Ectodermal cell (in vitro differentiated cells): ENCODE measurements at regions not wholly inside any gene's neighbourhood (a gene's known extent, or its start where the extent isn't known, plus 50 kb on each side); places are given as distances from the start of the nearest gene placed in this dataset.

Experiments used
- H3K27ac ChIP-seq: 2 replicates; pipeline ENCODE4 v1.7.0; 2013; ENCODE audit warnings: mild to moderate bottlenecking, low read depth, low read length; ENCODE audit not compliant: insufficient read depth, poor library complexity, severe bottlenecking
- H3K27me3 ChIP-seq: 2 replicates; pipeline ENCODE4 v1.7.0; 2013; ENCODE audit warnings: mild to moderate bottlenecking, low read length; ENCODE audit not compliant: insufficient read depth, control insufficient read depth, poor library complexity, severe bottlenecking
- H3K36me3 ChIP-seq: one replicate; pipeline ENCODE4 v1.7.0; 2013; ENCODE audit warnings: low read length; ENCODE audit not compliant: control insufficient read depth, insufficient read depth
- H3K4me1 ChIP-seq: one replicate; pipeline ENCODE4 v1.7.0; 2013; ENCODE audit warnings: low read length; ENCODE audit not compliant: control insufficient read depth, insufficient read depth
- H3K4me3 ChIP-seq: 2 replicates; pipeline ENCODE4 v1.7.0; 2013; ENCODE audit warnings: low read depth, low read length, control low read depth; ENCODE audit not compliant: insufficient read depth
- H3K9me3 ChIP-seq: 2 replicates; pipeline ENCODE4 v1.7.0; 2013; ENCODE audit warnings: mild to moderate bottlenecking, low read length, moderate library complexity; ENCODE audit not compliant: control insufficient read depth
- WGBS, 2 experiments: methylation state at CpG; one replicate each; pipeline ENCODE4 v1.1.7; 2013; ENCODE audit warnings: missing lambda C conversion rate in 2 of 2; 5-methylcytosine and 5-hydroxymethylcytosine counted together

- Histone ChIP-seq H3K36me3 (no peaks in the 10 kb centered on the region), H3K9me3 (no peaks in the 10 kb centered on the region), H3K4me1 (no peaks in the 10 kb centered on the region), H3K4me3 (no peak overlapping the region), H3K27me3 (no peaks in the 10 kb centered on the region), H3K27ac (no peak overlapping the region)
Observed at GRCh38 chr3:22161315-22161714, 410.3 kb upstream of the ZNF385D start.

- no CpG with 5 or more reads among the region's 1 CpG for WGBS, 2 experiments
- H3K27me3 ChIP-seq = no peaks in the 10 kb centered on the region
Observed at GRCh38 chr3:22170370-22170769, 419.4 kb upstream of the ZNF385D start.

GRCh38 chr3:22172964-22173363, 422.0 kb upstream of the ZNF385D start:
- no peak overlapping the region for H3K27ac ChIP-seq
- H3K4me1 ChIP-seq = no peaks in the 10 kb centered on the region
- H3K36me3 ChIP-seq = no peaks in the 10 kb centered on the region
- no peak overlapping the region for H3K4me3 ChIP-seq
- H3K9me3 ChIP-seq = no peaks in the 10 kb centered on the region
- no peaks in the 10 kb centered on the region for H3K27me3 ChIP-seq
- WGBS, 2 experiments = 95 to 100% methylated on average over 4 of the region's 4 CpGs

More at GRCh38 chr3:22170370-22170769, 419.4 kb upstream of the ZNF385D start:
- H3K27ac ChIP-seq = no peak overlapping the region
- no peaks in the 10 kb centered on the region for H3K9me3 ChIP-seq
- H3K4me3 ChIP-seq = no peak overlapping the region
- H3K36me3 ChIP-seq = no peaks in the 10 kb centered on the region
- H3K4me1 ChIP-seq = no peaks in the 10 kb centered on the region

- Histone ChIP-seq H3K36me3 (no peaks in the 10 kb centered on the region), H3K4me1 (no peaks in the 10 kb centered on the region), H3K4me3 (no peak overlapping the region), H3K27ac (no peak overlapping the region), H3K27me3 (no peaks in the 10 kb centered on the region), H3K9me3 (no peaks in the 10 kb centered on the region)
- WGBS, 2 experiments = 100% methylated on average over 1 of the region's 1 CpG; no CpG with 5 or more reads in 1 of the 2 experiments
Observed at GRCh38 chr3:22175947-22176346, 424.9 kb upstream of the ZNF385D start.

- Histone ChIP-seq H3K27me3 (no peaks in the 10 kb centered on the region), H3K27ac (no peak overlapping the region), H3K9me3 (no peaks in the 10 kb centered on the region), H3K4me3 (no peak overlapping the region), H3K4me1 (no peaks in the 10 kb centered on the region), H3K36me3 (no peaks in the 10 kb centered on the region)
- 77 to 87% methylated on average over 1 of the region's 3 CpGs for WGBS, 2 experiments
Observed at GRCh38 chr3:22176911-22177310, 425.9 kb upstream of the ZNF385D start.

- no peaks in the 10 kb centered on the region for H3K36me3 ChIP-seq
- no peaks in the 10 kb centered on the region for H3K27me3 ChIP-seq
- H3K4me3 ChIP-seq = no peak overlapping the region
- no peaks in the 10 kb centered on the region for H3K9me3 ChIP-seq
- H3K4me1 ChIP-seq = no peaks in the 10 kb centered on the region
- no peak overlapping the region for H3K27ac ChIP-seq
Observed at GRCh38 chr3:22189616-22190015, 438.6 kb upstream of the ZNF385D start.

- Histone ChIP-seq H3K4me1 (no peaks in the 10 kb centered on the region), H3K27ac (no peak overlapping the region), H3K36me3 (no peaks in the 10 kb centered on the region), H3K27me3 (no peaks in the 10 kb centered on the region), H3K9me3 (no peaks in the 10 kb centered on the region), H3K4me3 (no peak overlapping the region)
- WGBS, 2 experiments = 0% methylated on average over 1 of the region's 1 CpG
Observed at GRCh38 chr3:22199095-22199494, 448.1 kb upstream of the ZNF385D start.

- Histone ChIP-seq H3K4me1 (no peaks in the 10 kb centered on the region), H3K36me3 (no peaks in the 10 kb centered on the region)
- 92% methylated on average over 1 of the region's 1 CpG; no CpG with 5 or more reads in 1 of the 2 experiments for WGBS, 2 experiments
Observed at GRCh38 chr3:22208844-22209243, 457.8 kb upstream of the ZNF385D start.

GRCh38 chr3:22209578-22209977, 458.6 kb upstream of the ZNF385D start:
- Histone ChIP-seq H3K4me3 (no peak overlapping the region), H3K27ac (no peak overlapping the region), H3K9me3 (no peaks in the 10 kb centered on the region), H3K36me3 (no peaks in the 10 kb centered on the region), H3K4me1 (no peaks in the 10 kb centered on the region), H3K27me3 (no peaks in the 10 kb centered on the region)
- WGBS, 2 experiments = no CpG with 5 or more reads among the region's 2 CpGs

More at GRCh38 chr3:22208844-22209243, 457.8 kb upstream of the ZNF385D start:
- no peaks in the 10 kb centered on the region for H3K27me3 ChIP-seq
- no peak overlapping the region for H3K27ac ChIP-seq
- no peak overlapping the region for H3K4me3 ChIP-seq
- no peaks in the 10 kb centered on the region for H3K9me3 ChIP-seq

GRCh38 chr3:22210693-22211092, 459.7 kb upstream of the ZNF385D start:
- Histone ChIP-seq H3K27me3 (no peaks in the 10 kb centered on the region), H3K27ac (no peak overlapping the region), H3K4me1 (no peaks in the 10 kb centered on the region), H3K9me3 (no peaks in the 10 kb centered on the region), H3K4me3 (no peak overlapping the region), H3K36me3 (no peaks in the 10 kb centered on the region)

GRCh38 chr3:22216601-22217000, 465.6 kb upstream of the ZNF385D start:
- WGBS, 2 experiments = 97% methylated on average over 3 of the region's 3 CpGs
- Histone ChIP-seq H3K27ac (no peak overlapping the region), H3K36me3 (no peaks in the 10 kb centered on the region), H3K4me1 (no peaks in the 10 kb centered on the region), H3K27me3 (no peaks in the 10 kb centered on the region), H3K9me3 (no peaks in the 10 kb centered on the region), H3K4me3 (no peak overlapping the region)
